HepG2 (cell line): ENCODE measurements at regions not wholly inside any gene's neighbourhood (a gene's known extent, or its start where the extent isn't known, plus 50 kb on each side); places are given as distances from the start of the nearest gene placed in this dataset.

Experiments
- ATAC-seq: fragments of 200-7000 bp; cut with Tn5 transposase; 3 replicates; pipeline ENCODE4 v1.9.1; 2020; ENCODE audit warnings: mild to moderate bottlenecking, moderate library complexity
- BruUV-seq: library from RNA; stranded (reverse); fragments of 400-500 nt; replicated peaks from 2 replicates; lab custom pipeline; 2021; lab: Mats Ljungman, UMichigan
- CTCF ChIA-PET: fragments of 300-600 bp; formaldehyde crosslinking; extraction: SDS; loops from one replicate; lab custom pipeline; 2021; ENCODE audit warnings: low total read pairs, inconsistent platforms, low intra/inter-chr PET ratio; lab: Yijun Ruan, JAX
- POLR2A ChIA-PET: fragments of 350-600 bp; sonication (Branson Sonifier 250); formaldehyde crosslinking; loops from one replicate; lab custom pipeline; 2020; ENCODE audit warnings: antibody characterized with exemption, inconsistent platforms; lab: Yijun Ruan, JAX
- DNase-seq: peaks from one replicate; pipeline ENCODE4 v3.0.0-alpha.2; 2015; ENCODE audit warnings: low spot score
- FAIRE-seq: peaks from 3 replicates; lab custom pipeline; 2011; peaks lifted over from hg19 to GRCh38; lab: Jason Lieb, UNC
- H2AFZ ChIP-seq: one replicate; pipeline ENCODE4 v1.6.1; 2011; ENCODE audit warnings: low read length, inconsistent platforms
- H3K27ac ChIP-seq: fragments of 300-600 bp; 3 replicates; pipeline ENCODE4 v1.8.0; 2011; ENCODE audit warnings: mixed run types, mild to moderate bottlenecking, mixed read lengths, low read length, inconsistent platforms; ENCODE audit not compliant: insufficient read depth; ENCODE audit errors: extremely low read length
- H3K27me3 ChIP-seq, 2 experiments: fragments of 200-600 bp in 1 of 2; 2 replicates in 1 of 2; 3 replicates in 1 of 2; pipeline versions ENCODE4 v1.6.0 to v1.8.0; 2011; ENCODE audit warnings: low read length in 2 of 2, mild to moderate bottlenecking in 2 of 2, moderate library complexity in 2 of 2, inconsistent platforms in 1 of 2; ENCODE audit not compliant: insufficient read depth in 2 of 2, control insufficient read depth in 1 of 2
- H3K36me3 ChIP-seq, 2 experiments: fragments of 200-600 bp in 1 of 2; replicated peaks in 1 of 2; 2 replicates in 1 of 2; 3 replicates in 1 of 2; pipeline versions ENCODE4 v1.5.1 to v1.8.0; 2011; ENCODE audit warnings: low read length in 2 of 2, inconsistent platforms in 1 of 2; ENCODE audit not compliant: insufficient read depth in 2 of 2, control insufficient read depth in 1 of 2
- H3K4me1 ChIP-seq: 2 replicates; pipeline ENCODE4 v1.5.1; 2012; ENCODE audit warnings: low read length, inconsistent platforms; ENCODE audit not compliant: insufficient read depth
- H3K4me2 ChIP-seq: 2 replicates; pipeline ENCODE4 v1.6.0; 2011; ENCODE audit warnings: low read depth, low read length, inconsistent platforms
- H3K4me3 ChIP-seq, 3 experiments: fragments of 200-600 bp in 1 of 3; sonication (generic), shearing (Covaris generic) in 1 of 3; replicated peaks in 1 of 3; 2 replicates each; pipeline ENCODE4 v1.5.1; 2011 to 2016; ENCODE audit warnings: low read length in 3 of 3, inconsistent platforms in 2 of 3, low read depth in 2 of 3, mild to moderate bottlenecking in 2 of 3, control low read depth in 1 of 3, mixed read lengths in 1 of 3; ENCODE audit not compliant: insufficient read depth in 1 of 3
- H3K79me2 ChIP-seq: one replicate; pipeline ENCODE4 v1.6.1; 2011; ENCODE audit warnings: low read length, inconsistent platforms; ENCODE audit not compliant: insufficient read depth
- H3K9ac ChIP-seq: 2 replicates; pipeline ENCODE4 v1.6.0; 2011; ENCODE audit warnings: mild to moderate bottlenecking, low read depth, low read length, inconsistent platforms; ENCODE audit not compliant: insufficient read depth
- H3K9me3 ChIP-seq: 2 replicates; pipeline ENCODE4 v1.5.1; 2012; ENCODE audit warnings: mild to moderate bottlenecking, low read length
- H4K20me1 ChIP-seq: 2 replicates; pipeline ENCODE4 v1.6.0; 2011; ENCODE audit warnings: inconsistent platforms, mild to moderate bottlenecking, low read length, moderate library complexity; ENCODE audit not compliant: insufficient read depth
- HES4 ChIP-seq: sonication (generic); formaldehyde crosslinking; IDR thresholded peaks from 2 replicates; pipeline ENCODE4 v1.9.0; 2021; ENCODE audit warnings: mild to moderate bottlenecking, missing genetic modification reagents, borderline replicate concordance
- RERE ChIP-seq: IDR thresholded peaks from 2 replicates; pipeline ENCODE4 v1.6.1; 2016; ENCODE audit warnings: low read depth, missing genetic modification reagents, missing compliant biosample characterization
- XBP1 ChIP-seq: sonication (generic); formaldehyde crosslinking; IDR thresholded peaks from 2 replicates; pipeline ENCODE4 v1.5.0; 2020; ENCODE audit warnings: missing genetic modification reagents
- ZNF674 ChIP-seq: sonication (generic); formaldehyde crosslinking; IDR thresholded peaks from 2 replicates; pipeline ENCODE4 v1.5.0; 2020; ENCODE audit warnings: low read depth, mild to moderate bottlenecking, missing genetic modification reagents
- WGBS: methylation state at CpG from one replicate; pipeline ENCODE4 v1.1.6; 2017; ENCODE audit warnings: low lambda C conversion rate; 5-methylcytosine and 5-hydroxymethylcytosine counted together
- in situ Hi-C: cut with HindIII; loops from 2 replicates; pipeline ENCODE4 v1.10.0; 2017; ENCODE audit warnings: low pct_unique_long_range_greater_than_20kb; ENCODE audit not compliant: extremely low pct_ligation_motif_present
- intact Hi-C: fragments of 100-400 bp; cut with micrococcal nuclease; formaldehyde crosslinking; loops from one replicate; pipeline ENCODE4 v1.10.0; 2022; ENCODE audit not compliant: unreplicated experiment

GRCh38 chr1:170221031-170221430 lies 75.3 kb downstream of the NTMT2 start:
- intact Hi-C loops, result no loop called here
- H3K9ac ChIP-seq, result no peak overlapping the region
- no peak overlapping the region for H3K4me2 ChIP-seq
- ATAC-seq, result no peak
- H3K27ac ChIP-seq, result no peak overlapping the region
- in situ Hi-C loops, result no loop called here
- no peak for DNase-seq
- BruUV-seq, result no TSS peak
- H4K20me1 ChIP-seq, result no peaks in the 10 kb centered on the region
- H3K4me1 ChIP-seq, result no peaks in the 10 kb centered on the region
- H3K4me3 ChIP-seq, result no peak overlapping the region
- CTCF ChIA-PET, result no interaction called here
- no peak for FAIRE-seq
- 0% methylated on average over 2 of the region's 2 CpGs for WGBS
- TF ChIP-seq HES4 (CRISPR knock-in tag) (no peak), XBP1 (CRISPR knock-in tag) (no peak), RERE (CRISPR knock-in tag) (no peak), ZNF674 (no peak)
- H3K9me3 ChIP-seq, result no peaks in the 10 kb centered on the region
- no peak overlapping the region for H2AFZ ChIP-seq
- H3K79me2 ChIP-seq, result no peaks in the 10 kb centered on the region
- POLR2A ChIA-PET, result no interaction called here
- H3K27me3 ChIP-seq, result 0 out of 5 replicates have a peak, but pooled peaks cover 0 to 1% of the 10 kb centered on the region in 2 experiments
- H3K36me3 ChIP-seq, result no peaks in the 10 kb centered on the region
